Neural cell (in vitro differentiated cells): ENCODE measurements at regions not wholly inside any gene's neighbourhood (a gene's known extent, or its start where the extent isn't known, plus 50 kb on each side); places are given as distances from the start of the nearest gene placed in this dataset.

Experiments
- H2AFZ ChIP-seq: fragments of 200-600, 300-800 bp; sonication (generic), shearing (Covaris generic); 2 replicates; pipeline ENCODE4 v1.6.0; 2014; ENCODE audit warnings: low read depth, mild to moderate bottlenecking, antibody characterized with exemption, low read length, moderate library complexity
- H3F3A ChIP-seq: fragments of 200-600 bp; shearing (Covaris generic); 2 replicates; pipeline ENCODE4 v1.6.1; 2016; ENCODE audit warnings: mild to moderate bottlenecking, moderate library complexity, mixed read lengths, antibody characterized with exemption, low read length; ENCODE audit not compliant: insufficient read depth, poor library complexity, severe bottlenecking
- H3K27ac ChIP-seq: fragments of 200-600, 300-800 bp; sonication (generic), shearing (Covaris generic); 2 replicates; pipeline ENCODE4 v1.5.1; 2014; ENCODE audit warnings: mild to moderate bottlenecking, low read length, moderate library complexity
- H3K27me3 ChIP-seq: fragments of 300-800, 200-600 bp; sonication (generic), shearing (Covaris generic); 2 replicates; pipeline ENCODE4 v1.6.0; 2014; ENCODE audit warnings: mild to moderate bottlenecking, low read depth, low read length, moderate library complexity; ENCODE audit not compliant: insufficient read depth
- H3K36me3 ChIP-seq: fragments of 300-800, 200-600 bp; sonication (generic), shearing (Covaris generic); 2 replicates; pipeline ENCODE4 v1.5.1; 2014; ENCODE audit warnings: mild to moderate bottlenecking, antibody characterized with exemption, low read length, moderate library complexity; ENCODE audit not compliant: insufficient read depth
- H3K4me2 ChIP-seq: fragments of 300-800, 200-600 bp; sonication (generic), shearing (Covaris generic); 2 replicates; pipeline ENCODE4 v1.6.0; 2014; ENCODE audit warnings: mild to moderate bottlenecking, low read length
- H3K4me3 ChIP-seq: fragments of 300-800, 200-600 bp; sonication (generic), shearing (Covaris generic); 2 replicates; pipeline ENCODE4 v1.5.1; 2014; ENCODE audit warnings: mild to moderate bottlenecking, low read length, moderate library complexity
- H3K79me2 ChIP-seq: fragments of 200-600 bp; shearing (Covaris generic); replicated peaks from 2 replicates; pipeline ENCODE4 v1.6.0; 2014; ENCODE audit warnings: mild to moderate bottlenecking, low read length, moderate library complexity; ENCODE audit not compliant: insufficient read depth
- H3K9ac ChIP-seq: fragments of 300-800, 200-600 bp; sonication (generic), shearing (Covaris generic); 2 replicates; pipeline ENCODE4 v1.6.1; 2016; ENCODE audit warnings: mild to moderate bottlenecking, low read length, mixed read lengths
- H3K9me2 ChIP-seq: fragments of 200-600 bp; shearing (Covaris generic); 2 replicates; pipeline ENCODE4 v1.6.1; 2016; ENCODE audit warnings: mild to moderate bottlenecking, low read length, mixed read lengths; ENCODE audit not compliant: insufficient read depth
- H3K9me3 ChIP-seq: fragments of 200-600, 300-800 bp; sonication (generic), shearing (Covaris generic); 2 replicates; pipeline ENCODE4 v1.6.1; 2016; ENCODE audit warnings: mild to moderate bottlenecking, mixed run types, low read length, moderate library complexity, mixed read lengths
- H4K20me1 ChIP-seq: fragments of 200-600 bp; shearing (Covaris generic); 2 replicates; pipeline ENCODE4 v1.6.1; 2016; ENCODE audit warnings: mild to moderate bottlenecking, mixed run types; ENCODE audit not compliant: insufficient read depth
- EP300 ChIP-seq: fragments of 450-650 bp; conservative IDR thresholded peaks from 2 replicates; pipeline ENCODE4 v1.6.1; 2014; ENCODE audit warnings: antibody characterized with exemption, mild to moderate bottlenecking, moderate library complexity; ENCODE audit not compliant: poor library complexity, severe bottlenecking
- EZH2 ChIP-seq: fragments of 200-600, 300-800 bp; shearing (Covaris generic), sonication (generic); IDR thresholded peaks from 2 replicates; pipeline ENCODE4 v1.6.1; 2014; ENCODE audit warnings: antibody characterized with exemption, low read length, borderline replicate concordance, mild to moderate bottlenecking; ENCODE audit not compliant: insufficient read depth, poor library complexity, severe bottlenecking
- MXI1 ChIP-seq: fragments of 450-650 bp; conservative IDR thresholded peaks from 2 replicates; pipeline ENCODE4 v1.6.1; 2014; ENCODE audit warnings: antibody characterized with exemption, mild to moderate bottlenecking; ENCODE audit not compliant: poor library complexity, severe bottlenecking
- POLR2AphosphoS5 ChIP-seq: IDR thresholded peaks from 2 replicates; pipeline ENCODE4 v1.6.1; 2012
- RAD21 ChIP-seq: fragments of 450-650 bp; conservative IDR thresholded peaks from 2 replicates; pipeline ENCODE4 v1.6.1; 2014; ENCODE audit warnings: antibody characterized with exemption, mild to moderate bottlenecking, moderate library complexity
- SMC3 ChIP-seq: fragments of 450-650 bp; conservative IDR thresholded peaks from 2 replicates; pipeline ENCODE4 v1.6.1; 2014; ENCODE audit warnings: antibody characterized with exemption, mild to moderate bottlenecking, moderate library complexity; ENCODE audit not compliant: poor library complexity
- TAF1 ChIP-seq: IDR thresholded peaks from 2 replicates; pipeline ENCODE4 v1.6.1; 2012; ENCODE audit warnings: low read depth
- TF ChIP-seq, protein P1 (sequence below): IDR thresholded peaks from 2 replicates; pipeline ENCODE4 v1.6.1; 2012; ENCODE audit warnings: borderline replicate concordance
- TF ChIP-seq, protein P2 (sequence below): fragments of 450-650 bp; IDR thresholded peaks from 2 replicates; pipeline ENCODE4 v1.5.1; 2014; ENCODE audit warnings: antibody characterized with exemption, mild to moderate bottlenecking, moderate library complexity; ENCODE audit not compliant: poor library complexity, severe bottlenecking

DNA sequence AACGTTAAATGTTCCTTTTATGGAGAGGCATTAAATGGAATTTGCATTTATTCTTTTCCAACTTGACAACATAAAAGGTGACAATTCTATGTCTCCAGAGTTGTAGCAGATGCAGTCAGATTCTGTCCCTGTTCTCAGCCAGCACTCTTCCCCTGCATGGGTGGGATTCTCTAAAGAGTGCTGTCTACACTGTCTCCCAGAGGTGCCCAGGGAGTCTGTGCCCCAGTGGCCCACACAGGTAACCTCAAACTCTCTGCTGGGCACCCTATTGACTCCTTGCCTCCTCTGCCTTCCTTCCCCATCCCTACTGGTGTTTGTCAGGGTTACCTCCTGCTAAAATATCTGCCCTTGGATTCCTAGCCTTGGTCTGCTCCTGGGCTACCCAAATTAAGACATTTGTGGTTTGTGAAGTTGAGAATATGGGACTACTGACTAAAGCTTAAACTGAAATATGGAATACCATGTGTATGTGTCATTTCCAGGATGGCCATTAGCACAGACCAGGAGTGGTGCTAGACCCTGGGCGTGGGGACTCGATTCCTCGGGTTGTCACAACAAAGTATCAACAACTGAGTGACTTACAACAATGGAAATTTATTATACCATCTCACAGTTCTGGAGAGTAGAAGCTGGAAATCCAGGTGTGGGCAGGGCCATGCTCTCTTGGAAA, 284.7 kb downstream of the CDH26 start:
- H3K4me3 ChIP-seq, result no peak overlapping the region
- H4K20me1 ChIP-seq, result no peaks in the 10 kb centered on the region
- no peaks in the 10 kb centered on the region for H3K9me2 ChIP-seq
- TF ChIP-seq EZH2 (no peak), SMC3 (no peak), RAD21 (no peak), EP300 (no peak), POLR2AphosphoS5 (no peak), TAF1 (no peak), MXI1 (no peak)
- TF ChIP-seq, protein P1, sequence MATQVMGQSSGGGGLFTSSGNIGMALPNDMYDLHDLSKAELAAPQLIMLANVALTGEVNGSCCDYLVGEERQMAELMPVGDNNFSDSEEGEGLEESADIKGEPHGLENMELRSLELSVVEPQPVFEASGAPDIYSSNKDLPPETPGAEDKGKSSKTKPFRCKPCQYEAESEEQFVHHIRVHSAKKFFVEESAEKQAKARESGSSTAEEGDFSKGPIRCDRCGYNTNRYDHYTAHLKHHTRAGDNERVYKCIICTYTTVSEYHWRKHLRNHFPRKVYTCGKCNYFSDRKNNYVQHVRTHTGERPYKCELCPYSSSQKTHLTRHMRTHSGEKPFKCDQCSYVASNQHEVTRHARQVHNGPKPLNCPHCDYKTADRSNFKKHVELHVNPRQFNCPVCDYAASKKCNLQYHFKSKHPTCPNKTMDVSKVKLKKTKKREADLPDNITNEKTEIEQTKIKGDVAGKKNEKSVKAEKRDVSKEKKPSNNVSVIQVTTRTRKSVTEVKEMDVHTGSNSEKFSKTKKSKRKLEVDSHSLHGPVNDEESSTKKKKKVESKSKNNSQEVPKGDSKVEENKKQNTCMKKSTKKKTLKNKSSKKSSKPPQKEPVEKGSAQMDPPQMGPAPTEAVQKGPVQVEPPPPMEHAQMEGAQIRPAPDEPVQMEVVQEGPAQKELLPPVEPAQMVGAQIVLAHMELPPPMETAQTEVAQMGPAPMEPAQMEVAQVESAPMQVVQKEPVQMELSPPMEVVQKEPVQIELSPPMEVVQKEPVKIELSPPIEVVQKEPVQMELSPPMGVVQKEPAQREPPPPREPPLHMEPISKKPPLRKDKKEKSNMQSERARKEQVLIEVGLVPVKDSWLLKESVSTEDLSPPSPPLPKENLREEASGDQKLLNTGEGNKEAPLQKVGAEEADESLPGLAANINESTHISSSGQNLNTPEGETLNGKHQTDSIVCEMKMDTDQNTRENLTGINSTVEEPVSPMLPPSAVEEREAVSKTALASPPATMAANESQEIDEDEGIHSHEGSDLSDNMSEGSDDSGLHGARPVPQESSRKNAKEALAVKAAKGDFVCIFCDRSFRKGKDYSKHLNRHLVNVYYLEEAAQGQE, result no peak
- TF ChIP-seq, protein P2, sequence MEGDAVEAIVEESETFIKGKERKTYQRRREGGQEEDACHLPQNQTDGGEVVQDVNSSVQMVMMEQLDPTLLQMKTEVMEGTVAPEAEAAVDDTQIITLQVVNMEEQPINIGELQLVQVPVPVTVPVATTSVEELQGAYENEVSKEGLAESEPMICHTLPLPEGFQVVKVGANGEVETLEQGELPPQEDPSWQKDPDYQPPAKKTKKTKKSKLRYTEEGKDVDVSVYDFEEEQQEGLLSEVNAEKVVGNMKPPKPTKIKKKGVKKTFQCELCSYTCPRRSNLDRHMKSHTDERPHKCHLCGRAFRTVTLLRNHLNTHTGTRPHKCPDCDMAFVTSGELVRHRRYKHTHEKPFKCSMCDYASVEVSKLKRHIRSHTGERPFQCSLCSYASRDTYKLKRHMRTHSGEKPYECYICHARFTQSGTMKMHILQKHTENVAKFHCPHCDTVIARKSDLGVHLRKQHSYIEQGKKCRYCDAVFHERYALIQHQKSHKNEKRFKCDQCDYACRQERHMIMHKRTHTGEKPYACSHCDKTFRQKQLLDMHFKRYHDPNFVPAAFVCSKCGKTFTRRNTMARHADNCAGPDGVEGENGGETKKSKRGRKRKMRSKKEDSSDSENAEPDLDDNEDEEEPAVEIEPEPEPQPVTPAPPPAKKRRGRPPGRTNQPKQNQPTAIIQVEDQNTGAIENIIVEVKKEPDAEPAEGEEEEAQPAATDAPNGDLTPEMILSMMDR, result no peak
- H3K9ac ChIP-seq, result no peak overlapping the region
- no peaks in the 10 kb centered on the region for H3K27me3 ChIP-seq
- no peaks in the 10 kb centered on the region for H3F3A ChIP-seq
- H3K9me3 ChIP-seq, result no peaks in the 10 kb centered on the region
- H2AFZ ChIP-seq, result no peak overlapping the region
- H3K79me2 ChIP-seq, result no peaks in the 10 kb centered on the region
- H3K27ac ChIP-seq, result no peak overlapping the region
- no peaks in the 10 kb centered on the region for H3K36me3 ChIP-seq
- no peak overlapping the region for H3K4me2 ChIP-seq

DNA sequence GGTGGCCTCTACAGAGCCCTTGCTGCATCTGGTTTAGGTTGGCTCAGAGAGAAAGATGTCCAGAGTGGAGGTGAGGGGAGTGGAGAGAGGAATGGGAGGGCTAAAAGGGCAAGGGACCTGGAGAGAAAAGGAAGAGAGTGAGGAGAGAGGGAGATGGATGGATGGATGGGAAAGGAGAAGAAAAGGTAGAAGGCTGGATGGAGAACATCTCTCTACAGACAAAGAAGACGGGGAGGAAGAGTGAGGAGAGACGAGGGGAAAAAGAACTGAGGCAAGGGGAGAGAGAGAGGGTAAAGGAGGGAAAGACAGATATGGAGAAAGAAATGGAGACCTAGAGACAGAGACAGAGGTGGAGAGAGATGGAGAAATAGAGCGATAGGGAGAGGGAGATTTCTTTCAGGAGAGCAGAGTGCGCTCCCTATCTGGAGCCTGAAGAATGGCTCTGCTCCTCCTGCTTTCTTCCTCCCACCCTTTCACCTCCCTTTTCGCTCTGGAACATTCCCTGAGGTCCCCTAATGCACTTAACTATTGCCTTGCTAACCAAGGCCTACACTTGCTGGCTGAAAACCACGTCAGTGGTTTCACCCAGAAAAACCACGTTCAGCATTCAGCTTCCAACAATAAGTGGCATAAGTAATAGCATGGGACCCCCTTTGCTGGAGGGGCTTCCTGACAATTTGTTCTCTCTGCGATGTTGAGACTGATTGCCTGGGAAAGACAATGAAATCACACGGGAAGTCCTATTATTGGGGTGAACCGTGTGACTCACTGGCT, 286.3 kb downstream of the CDH26 start:
- no peak overlapping the region for H3K4me3 ChIP-seq
- H3K9me2 ChIP-seq, result no peaks in the 10 kb centered on the region
- H3K27me3 ChIP-seq, result no peaks in the 10 kb centered on the region
- no peaks in the 10 kb centered on the region for H3K79me2 ChIP-seq
- H3K4me2 ChIP-seq, result no peak overlapping the region
- H3K36me3 ChIP-seq, result no peaks in the 10 kb centered on the region
- H2AFZ ChIP-seq, result no peak overlapping the region
- no peak overlapping the region for H3K9ac ChIP-seq
- H3K9me3 ChIP-seq, result no peaks in the 10 kb centered on the region
- no peaks in the 10 kb centered on the region for H4K20me1 ChIP-seq
- no peaks in the 10 kb centered on the region for H3F3A ChIP-seq
- H3K27ac ChIP-seq, result no peak overlapping the region
- TF ChIP-seq SMC3 (no peak), MXI1 (no peak), POLR2AphosphoS5 (no peak), EP300 (no peak), TAF1 (no peak), EZH2 (no peak), RAD21 (no peak)
- TF ChIP-seq, protein P2, result no peak
- TF ChIP-seq, protein P1, result no peak
